HG02840 (cell line): ENCODE measurements at regions not wholly inside any gene's neighbourhood (a gene's known extent, or its start where the extent isn't known, plus 50 kb on each side); places are given as distances from the start of the nearest gene placed in this dataset.
"Not testable (repeated sequence)": the region's sequence is repeated elsewhere in the genome, so short reads cannot be mapped to it uniquely, and the experiment has no call there.

ENCODE experiments used
- ATAC-seq: cut with Tn5 transposase; IDR thresholded peaks from one replicate; pipeline ENCODE4 v1.9.1; 2021; ENCODE audit warnings: mild to moderate bottlenecking, moderate library complexity, moderate number of reproducible peaks; ENCODE audit not compliant: unreplicated experiment, low FRiP score

GRCh38 chr15:39000008-39000734, 435.6 kb upstream of the RASGRP1 start:
- ATAC-seq = no peak

DNA sequence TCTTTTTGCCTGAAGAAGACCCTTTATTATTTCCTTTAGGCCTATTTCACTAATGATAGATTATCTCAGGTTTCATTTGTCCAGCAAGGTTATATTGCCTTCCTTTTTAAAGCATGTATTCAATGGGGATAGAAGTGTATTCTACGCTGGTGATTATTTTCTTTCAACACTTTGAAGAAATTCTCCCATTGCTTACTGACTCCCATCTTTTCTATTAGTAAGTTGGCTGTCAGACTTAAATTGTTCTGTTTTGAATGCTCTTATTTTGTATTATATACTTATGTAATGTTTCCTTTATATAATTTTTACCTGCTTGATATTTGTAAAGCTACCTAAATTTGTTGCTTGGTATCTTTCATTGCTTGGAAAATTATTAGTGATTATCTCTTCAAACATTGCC, 445.1 kb upstream of the RASGRP1 start:
- ATAC-seq = no peak

GRCh38 chr15:39011066-39011465, 446.5 kb upstream of the RASGRP1 start:
- not testable (repeated sequence) for ATAC-seq

GRCh38 chr15:39013262-39013661, 448.6 kb upstream of the RASGRP1 start:
- ATAC-seq = no peak

- no peak for ATAC-seq
These were observed 450.1 kb upstream of the RASGRP1 start for GRCh38 chr15:39014682-39015081.

- no peak for ATAC-seq
These were observed 452.1 kb upstream of the RASGRP1 start for GRCh38 chr15:39016706-39017105.

GRCh38 chr15:39018966-39019365, 454.4 kb upstream of the RASGRP1 start:
- ATAC-seq = no peak

DNA sequence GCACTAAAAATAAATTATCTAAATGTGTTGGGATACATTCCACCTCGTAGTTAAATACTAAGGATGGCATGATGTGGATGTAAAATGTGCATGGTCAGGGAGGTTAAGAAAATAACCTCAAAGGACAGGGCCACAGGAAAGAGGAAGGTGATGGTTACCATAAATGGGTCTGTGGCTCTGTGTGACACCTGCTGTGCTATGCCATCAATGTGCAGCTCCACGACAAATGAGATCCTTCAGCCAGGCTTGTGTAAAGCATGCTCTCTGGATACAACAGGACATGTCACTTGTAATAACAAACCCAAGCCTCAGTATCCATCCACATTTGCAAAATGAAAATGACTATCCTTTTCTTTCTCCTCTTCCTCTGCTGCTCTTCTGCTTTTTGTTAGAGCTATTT, 456.7 kb upstream of the RASGRP1 start:
- ATAC-seq = no peak

DNA sequence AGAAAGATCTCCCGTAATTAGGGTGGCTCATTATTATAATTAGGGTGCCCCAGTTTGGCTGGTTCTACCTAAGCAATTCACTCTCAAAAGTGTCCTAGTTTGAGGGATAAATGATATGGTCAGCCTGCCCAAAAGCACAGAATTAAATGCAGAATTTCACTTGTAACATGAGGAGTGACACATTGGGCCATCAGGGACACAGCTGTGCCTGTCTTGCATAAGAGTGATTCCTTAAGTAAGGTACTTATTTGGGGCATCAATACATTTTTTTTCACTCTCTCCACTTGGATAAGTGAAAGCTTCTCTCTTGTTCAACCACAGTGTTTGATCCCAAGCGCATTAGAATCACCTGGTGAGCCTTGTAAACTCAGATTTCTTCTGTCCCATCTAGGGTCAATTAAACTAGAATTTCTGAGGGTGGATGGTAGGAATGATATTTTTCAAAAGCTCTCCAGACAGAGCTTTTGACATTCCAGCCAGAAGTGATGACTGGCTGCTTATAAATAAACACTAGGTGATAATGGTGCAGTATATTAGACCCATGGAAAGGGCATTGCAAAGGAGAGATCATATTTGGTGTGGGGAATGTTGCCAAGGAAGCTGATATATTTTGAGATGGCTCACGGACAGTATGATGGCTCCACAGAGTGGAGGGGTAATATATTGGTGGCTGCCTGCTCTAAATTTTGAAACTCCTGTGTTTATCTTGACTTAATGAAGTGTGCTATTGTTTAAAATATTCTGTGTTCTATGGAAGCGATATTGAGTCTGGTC, 458.1 kb upstream of the RASGRP1 start:
- ATAC-seq = no peak

DNA sequence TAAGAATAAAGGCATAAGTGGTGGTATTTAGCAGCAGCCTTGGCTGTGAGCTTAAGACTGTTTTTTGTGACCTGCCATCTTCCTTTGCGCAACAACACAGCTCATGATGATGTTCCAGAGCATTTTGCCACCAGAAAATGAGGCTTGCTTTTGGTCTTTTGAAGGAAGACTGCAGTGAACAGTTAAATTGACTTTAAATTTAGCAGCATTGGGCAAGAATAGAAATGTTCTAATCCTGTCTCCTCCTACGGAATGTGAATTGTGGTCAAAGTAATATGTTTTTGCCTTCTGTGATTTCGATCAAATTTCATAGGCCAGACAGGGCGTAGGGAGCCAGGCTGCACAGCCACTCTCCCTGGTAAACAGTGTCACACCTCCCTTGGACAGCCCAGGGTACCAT, 460.7 kb upstream of the RASGRP1 start:
- no peak for ATAC-seq

DNA sequence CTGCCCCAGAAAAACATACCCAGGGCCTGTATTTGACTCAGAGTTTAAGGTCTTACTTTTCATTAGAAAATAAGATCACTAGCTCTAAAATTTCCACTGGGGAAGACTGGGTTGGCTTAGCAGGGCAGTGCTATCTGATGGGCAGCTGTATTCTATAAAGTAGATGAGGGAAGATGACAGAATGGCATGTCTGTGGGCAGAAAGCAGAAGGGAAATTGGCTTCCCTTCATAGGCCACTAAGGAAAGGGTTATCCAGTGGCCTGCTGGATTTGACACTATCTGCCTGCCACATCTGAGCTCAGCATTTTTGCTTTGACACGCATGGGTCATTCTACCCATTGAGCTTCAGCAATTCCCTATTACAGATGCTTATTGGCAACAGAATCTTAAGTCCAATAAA, 461.3 kb upstream of the RASGRP1 start:
- no peak for ATAC-seq

DNA sequence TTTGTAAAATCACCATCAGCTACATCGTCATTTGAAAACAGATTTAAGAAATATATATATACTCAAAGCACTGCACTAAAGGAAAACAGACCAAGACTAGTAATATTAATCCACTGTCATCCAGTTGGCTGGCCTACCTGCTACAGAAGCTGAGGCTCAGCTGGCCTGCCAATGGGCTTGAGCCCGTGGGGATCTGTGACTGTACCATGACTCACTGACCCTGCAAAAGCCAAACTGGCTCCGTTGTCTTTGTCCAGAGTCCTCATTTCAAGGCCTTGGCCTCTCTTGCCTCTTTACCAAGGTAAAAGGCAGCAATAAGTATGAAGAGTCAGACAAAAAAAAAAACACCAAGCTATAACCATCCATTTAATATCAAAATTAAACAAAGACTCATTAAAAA, 463.5 kb upstream of the RASGRP1 start:
- no peak for ATAC-seq

DNA sequence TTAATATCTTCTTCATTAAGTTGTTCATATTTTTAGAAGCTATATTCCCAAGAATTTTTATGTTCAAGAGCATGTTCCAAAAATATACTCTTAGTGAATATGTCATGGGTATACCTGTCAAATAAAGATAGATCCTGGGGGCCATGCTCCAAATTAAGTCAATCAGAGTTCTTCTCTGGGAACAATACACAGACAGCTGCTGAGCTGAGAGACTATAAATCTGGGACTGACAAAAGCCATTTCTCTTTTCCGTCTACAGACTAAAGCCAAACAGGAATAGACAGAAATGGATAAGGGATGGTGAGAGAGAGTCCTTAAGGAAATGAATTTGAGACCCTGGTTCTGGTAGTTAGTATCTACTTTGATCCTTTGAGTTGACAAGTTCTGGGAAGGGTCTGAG, 465.1 kb upstream of the RASGRP1 start:
- ATAC-seq = no peak

DNA sequence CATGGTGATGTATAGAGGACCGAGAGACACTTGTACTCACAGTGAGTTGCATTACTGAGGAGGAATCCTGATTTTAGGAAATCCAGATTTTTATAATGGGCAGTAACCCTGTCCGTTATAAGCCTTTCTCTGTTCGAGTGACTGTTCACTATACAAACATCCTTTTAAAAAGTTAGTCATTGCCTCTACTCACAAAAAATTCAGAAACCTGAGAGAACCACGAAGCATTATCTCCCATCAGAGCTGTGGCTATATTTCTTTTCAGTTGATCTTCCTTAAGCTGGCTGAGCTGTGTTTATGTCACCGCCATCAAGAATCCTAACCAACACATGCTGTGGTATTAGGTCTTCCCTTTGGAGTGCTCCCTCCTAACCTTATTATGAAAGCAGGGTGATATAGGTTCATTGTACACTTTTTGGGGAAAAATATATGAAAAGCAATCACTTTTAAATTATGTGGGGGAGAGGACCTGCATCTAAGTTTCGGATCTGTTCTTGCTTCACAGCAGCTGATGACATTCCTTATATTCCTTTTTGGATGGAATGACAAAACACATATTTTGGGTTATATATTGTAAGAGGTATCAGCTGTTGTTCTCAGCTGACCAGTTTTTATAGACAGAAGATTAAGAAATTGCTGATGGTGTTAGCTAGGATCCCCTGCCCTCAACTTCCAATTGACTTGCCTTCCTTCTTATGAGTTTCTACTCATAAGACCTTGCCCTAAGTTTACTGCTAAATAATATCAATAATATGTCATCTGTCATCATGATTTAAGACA, 465.9 kb upstream of the RASGRP1 start:
- ATAC-seq = no peak

DNA sequence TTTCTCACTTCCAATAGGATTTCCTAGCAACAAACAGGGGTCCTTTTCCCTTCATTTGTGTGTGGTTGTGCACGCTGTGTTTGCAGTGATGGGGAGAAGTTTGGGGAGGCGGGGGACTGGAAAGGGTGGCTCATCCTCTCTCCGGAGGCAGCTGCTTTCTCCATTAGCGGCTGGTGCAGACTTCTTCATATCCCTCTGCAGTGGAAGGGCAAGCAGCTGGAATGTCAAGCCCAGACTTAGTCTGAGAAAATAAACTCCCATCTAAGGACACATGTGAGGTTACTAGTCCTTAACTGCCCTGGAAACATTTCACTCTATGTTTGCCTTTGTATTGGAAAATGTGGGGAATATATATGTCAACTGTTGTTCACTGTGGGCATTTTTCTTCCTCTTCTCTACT, 467.0 kb upstream of the RASGRP1 start:
- no peak for ATAC-seq

DNA sequence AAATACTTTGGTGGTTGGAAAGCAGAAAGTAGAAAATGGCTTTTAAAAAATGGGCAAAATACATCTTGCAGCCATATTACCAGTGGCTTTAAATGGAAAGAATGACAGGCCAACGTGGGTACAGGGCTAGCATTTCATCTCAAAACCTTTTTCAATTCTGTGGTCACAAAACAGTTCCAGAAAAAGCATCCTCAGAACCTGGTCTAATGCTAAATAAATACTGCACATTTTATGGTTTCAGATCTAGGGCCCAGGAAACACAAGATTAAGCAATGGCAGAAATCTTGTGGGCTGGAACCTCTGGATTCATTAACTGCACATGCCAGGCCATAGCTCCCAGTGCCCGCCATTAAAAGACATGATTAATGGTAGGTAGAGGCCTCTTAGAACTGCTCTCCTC, 470.2 kb upstream of the RASGRP1 start:
- no peak for ATAC-seq

- ATAC-seq = not testable (repeated sequence)
These were observed 473.0 kb upstream of the RASGRP1 start for GRCh38 chr15:39037611-39038010.

GRCh38 chr15:39040861-39041260, 476.2 kb upstream of the RASGRP1 start:
- ATAC-seq = no peak

DNA sequence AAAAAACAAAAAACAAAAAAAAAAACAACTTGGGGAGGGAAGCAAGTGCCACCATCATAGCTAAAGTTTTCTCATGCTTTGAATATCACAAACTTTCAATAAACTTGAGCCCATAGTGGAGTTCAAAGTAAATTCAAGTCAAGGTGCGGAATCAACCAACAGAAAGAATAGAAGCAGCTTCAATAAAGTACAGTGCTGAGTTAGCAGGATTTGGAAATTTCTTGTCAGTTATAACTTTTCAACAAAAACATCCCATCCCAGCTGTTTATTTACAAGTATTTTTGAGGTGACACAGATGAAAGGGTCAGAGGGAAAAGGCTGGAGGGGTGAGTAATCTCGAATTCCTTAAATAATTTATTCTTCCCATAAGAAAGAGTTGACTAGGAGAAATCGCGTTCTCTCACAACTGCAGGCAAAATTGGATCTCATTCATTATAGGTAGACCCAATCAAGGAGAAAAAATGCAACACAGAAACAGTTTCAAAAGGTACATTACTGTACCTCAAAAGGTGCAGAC, 477.4 kb upstream of the RASGRP1 start:
- ATAC-seq = no peak

- no peak for ATAC-seq
These were observed 487.2 kb upstream of the RASGRP1 start for GRCh38 chr15:39051626-39052322.
